Spleen (tissue), 11 donors: ENCODE measurements at regions not wholly inside any gene's neighbourhood (a gene's known extent, or its start where the extent isn't known, plus 50 kb on each side); places are given as distances from the start of the nearest gene placed in this dataset.

Experiments used
- DNase-seq: peaks from one replicate; pipeline ENCODE4 v3.0.0-alpha.2; 2020
- H3K27ac ChIP-seq, 8 donors: fragments of 200-600 bp; sonication (generic) in 7 of 8; 1 replicate in 4 of 8; 2 replicates in 4 of 8; pipeline versions ENCODE4 v1.5.0 to v1.8.0; 2016 to 2021; ENCODE audit warnings: inconsistent platforms in 4 of 8, mild to moderate bottlenecking in 4 of 8, moderate library complexity in 1 of 8
- H3K27me3 ChIP-seq, 7 donors: fragments of 200-600 bp; sonication (generic) in 6 of 7; replicated peaks in 1 of 7; 1 replicate in 4 of 7; 2 replicates in 3 of 7; pipeline versions ENCODE4 v1.5.0 to v1.8.0; 2016 to 2021; ENCODE audit warnings: inconsistent platforms in 3 of 7, mild to moderate bottlenecking in 1 of 7
- H3K36me3 ChIP-seq, 6 donors: fragments of 200-600 bp; sonication (generic) in 5 of 6; 1 replicate in 4 of 6; 2 replicates in 2 of 6; pipeline versions ENCODE4 v1.5.0 to v1.8.0; 2016 to 2021; ENCODE audit warnings: inconsistent platforms in 2 of 6
- H3K4me1 ChIP-seq, 6 donors: fragments of 200-600 bp; sonication (generic) in 5 of 6; 1 replicate in 3 of 6; 2 replicates in 3 of 6; pipeline versions ENCODE4 v1.5.0 to v1.8.0; 2016 to 2021; ENCODE audit warnings: inconsistent platforms in 3 of 6
- H3K4me3 ChIP-seq, 8 donors: fragments of 200-600 bp; sonication (generic) in 7 of 8; 1 replicate in 4 of 8; 2 replicates in 4 of 8; pipeline versions ENCODE4 v1.5.0 to v1.8.0; 2016 to 2021; ENCODE audit warnings: inconsistent platforms in 4 of 8, mild to moderate bottlenecking in 4 of 8, moderate library complexity in 2 of 8
- H3K9me3 ChIP-seq, 8 donors: fragments of 200-600 bp; sonication (generic) in 7 of 8; 1 replicate in 4 of 8; 2 replicates in 4 of 8; pipeline versions ENCODE4 v1.5.0 to v1.8.0; 2016 to 2021; ENCODE audit warnings: inconsistent platforms in 4 of 8
- CTCF ChIP-seq, 11 experiments: fragments of 200-600 bp in 7 of 11; fragments of 450-650 bp in 4 of 11; sonication (generic) in 4 of 11; IDR thresholded peaks in 8 of 11; conservative IDR thresholded peaks in 3 of 11; 1 replicate in 7 of 11; 2 replicates in 4 of 11; pipeline versions ENCODE4 v1.4.0 to v1.8.0; 2016 to 2021; ENCODE audit warnings: antibody characterized with exemption in 11 of 11, inconsistent platforms in 4 of 11, mild to moderate bottlenecking in 1 of 11
- POLR2A ChIP-seq, 3 donors: fragments of 450-650 bp; IDR thresholded peaks; one replicate each; pipeline ENCODE4 v1.5.1; 2017; ENCODE audit warnings: antibody characterized with exemption in 3 of 3, mild to moderate bottlenecking in 1 of 3
- POLR2AphosphoS5 ChIP-seq, 3 donors: sonication (generic); formaldehyde crosslinking; IDR thresholded peaks; one replicate each; pipeline ENCODE4 v1.5.1; 2017; ENCODE audit warnings: antibody characterized with exemption in 3 of 3
- WGBS, 5 donors: extraction: QIAGEN DNeasy Blood & Tissue Kit in 3 of 5; methylation state at CpG; one replicate each; pipeline versions ENCODE4 v1.1.5 to v1.1.7; 2013 to 2018; 5-methylcytosine and 5-hydroxymethylcytosine counted together
- intact Hi-C: fragments of 100-400 bp; cut with DNase I; formaldehyde crosslinking; loops from one replicate; pipeline ENCODE4 v1.15.0; 2023; ENCODE audit warnings: low total_unique reads
- donor health status: healthy with polysubstance abuse.
- donor health status: DM: no; HTN: no; CAD: no; lungs with moderate emphysema.
- donor health status: DM: no; HTN: no; CAD: no.
- donor health status: Bipolar disorder and iron deficiency.
- donor health status: healthy.
- donor health status: DM: no; HTN: no; CAD: no.
- donor health status: DM: yes; HTN: yes; CAD: no.

- WGBS, 5 donors, result 70 to 86% (median 74%) methylated on average over 4 of the region's 4 CpGs
- no peaks in the 10 kb centered on the region for H3K9me3 ChIP-seq
These were observed 262.1 kb downstream of the HACE1 start for GRCh38 chr6:104597541-104598050.

GRCh38 chr6:104596091-104596490 lies 263.6 kb downstream of the HACE1 start:
- 18 to 75% (median 46%) methylated on average over 1 of the region's 1 CpG for WGBS, 5 donors
- TF ChIP-seq POLR2AphosphoS5 (IDR thresholded peaks at IDR 0.05), result no peak
- TF ChIP-seq POLR2A (IDR thresholded peaks at IDR 0.05), result no peak
- no peak for TF ChIP-seq CTCF (IDR thresholded peaks at IDR 0.05 in 8 of 11, conservative IDR thresholded peaks at IDR 0.05 in 3 of 11)
- DNase-seq, result no peak
- H3K4me1 ChIP-seq, result no peaks in the 10 kb centered on the region
- no peaks in the 10 kb centered on the region for H3K9me3 ChIP-seq
- no peak overlapping the region for H3K27ac ChIP-seq
- H3K4me3 ChIP-seq, result no peak overlapping the region
- H3K27me3 ChIP-seq, result no peaks in the 10 kb centered on the region
- H3K36me3 ChIP-seq, result no peaks in the 10 kb centered on the region
- intact Hi-C loops, result no loop called here

More at GRCh38 chr6:104597541-104598050, 262.1 kb downstream of the HACE1 start:
- Histone ChIP-seq H3K36me3 (no peaks in the 10 kb centered on the region), H3K4me3 (no peak overlapping the region), H3K27ac (no peak overlapping the region), H3K4me1 (peaks cover 0 to 7% (median 0%) of the 10 kb centered on the region in 6 donors), H3K27me3 (no peaks in the 10 kb centered on the region)
- DNase-seq, result no peak
- intact Hi-C loops, result no loop called here
- TF ChIP-seq POLR2A (IDR thresholded peaks at IDR 0.05), result no peak
- no peak for TF ChIP-seq POLR2AphosphoS5 (IDR thresholded peaks at IDR 0.05)
- TF ChIP-seq CTCF (IDR thresholded peaks at IDR 0.05 in 8 of 11, conservative IDR thresholded peaks at IDR 0.05 in 3 of 11), result no peak

- H3K36me3 ChIP-seq, result no peaks in the 10 kb centered on the region
- H3K9me3 ChIP-seq, result no peaks in the 10 kb centered on the region
- WGBS, 5 donors, result 76 to 87% (median 82%) methylated on average over 2 of the region's 2 CpGs
- H3K4me3 ChIP-seq, result no peak overlapping the region
- H3K27ac ChIP-seq, result no peak overlapping the region
- TF ChIP-seq POLR2AphosphoS5 (IDR thresholded peaks at IDR 0.05), result no peak
- no peak for TF ChIP-seq POLR2A (IDR thresholded peaks at IDR 0.05)
- no peak for TF ChIP-seq CTCF (IDR thresholded peaks at IDR 0.05 in 8 of 11, conservative IDR thresholded peaks at IDR 0.05 in 3 of 11)
- no peaks in the 10 kb centered on the region for H3K27me3 ChIP-seq
- no peak for DNase-seq
- intact Hi-C loops, result no loop called here
- H3K4me1 ChIP-seq, result no peaks in the 10 kb centered on the region
These were observed 264.4 kb downstream of the HACE1 start for GRCh38 chr6:104595311-104595820.

- Histone ChIP-seq H3K36me3 (no peaks in the 10 kb centered on the region), H3K4me3 (no peak overlapping the region), H3K9me3 (no peaks in the 10 kb centered on the region), H3K27me3 (no peaks in the 10 kb centered on the region), H3K4me1 (no peaks in the 10 kb centered on the region), H3K27ac (no peak overlapping the region)
- intact Hi-C loops, result no loop called here
- WGBS, 5 donors, result 54 to 79% (median 68%) methylated on average over 2 of the region's 2 CpGs
- DNase-seq, result no peak
- no peak for TF ChIP-seq CTCF (IDR thresholded peaks at IDR 0.05 in 8 of 11, conservative IDR thresholded peaks at IDR 0.05 in 3 of 11)
- no peak for TF ChIP-seq POLR2AphosphoS5 (IDR thresholded peaks at IDR 0.05)
- no peak for TF ChIP-seq POLR2A (IDR thresholded peaks at IDR 0.05)
These were observed 268.0 kb downstream of the HACE1 start for GRCh38 chr6:104591573-104592334.
